CD4-positive, alpha-beta T cell treated with Interleukin-17A for 4 hours (primary cell): ENCODE measurements at regions not wholly inside any gene's neighbourhood (a gene's known extent, or its start where the extent isn't known, plus 50 kb on each side); places are given as distances from the start of the nearest gene placed in this dataset.

Experiments used
- DNase-seq: peaks from one replicate; pipeline ENCODE4 v3.0.0-alpha.2; 2020; ENCODE audit warnings: mixed read lengths

- DNase-seq = no peak
These were observed 168.3 kb downstream of the DUSP6 start for GRCh38 chr12:89183985-89184435.

- no peak for DNase-seq
These were observed 170.9 kb downstream of the DUSP6 start for GRCh38 chr12:89181271-89181920.

- no peak for DNase-seq
These were observed 171.8 kb downstream of the DUSP6 start for GRCh38 chr12:89180496-89180895.

GRCh38 chr12:89179983-89180382 is 172.3 kb downstream of the DUSP6 start:
- no peak for DNase-seq

GRCh38 chr12:89179245-89179644 is 173.1 kb downstream of the DUSP6 start:
- no peak for DNase-seq

GRCh38 chr12:89177802-89178395 is 174.4 kb downstream of the DUSP6 start:
- no peak for DNase-seq

- DNase-seq = no peak
These were observed 175.6 kb downstream of the DUSP6 start for GRCh38 chr12:89176676-89177075.

- DNase-seq = no peak
These were observed 178.6 kb downstream of the DUSP6 start for GRCh38 chr12:89173678-89174077.

- no peak for DNase-seq
These were observed 179.2 kb downstream of the DUSP6 start for GRCh38 chr12:89173096-89173495.

- no peak for DNase-seq
These were observed 180.1 kb downstream of the DUSP6 start for GRCh38 chr12:89172224-89172623.

GRCh38 chr12:89169321-89169720 is 183.0 kb downstream of the DUSP6 start:
- no peak for DNase-seq

- no peak for DNase-seq
These were observed 184.3 kb downstream of the DUSP6 start for GRCh38 chr12:89167986-89168385.

GRCh38 chr12:89166525-89166934 is 185.8 kb downstream of the DUSP6 start:
- no peak for DNase-seq

- no peak for DNase-seq
These were observed 186.2 kb downstream of the DUSP6 start for GRCh38 chr12:89166121-89166520.

- DNase-seq = no peak
These were observed 186.6 kb downstream of the DUSP6 start for GRCh38 chr12:89165703-89166102.

GRCh38 chr12:89163918-89164317 is 188.4 kb downstream of the DUSP6 start:
- DNase-seq = no peak

GRCh38 chr12:89162589-89163261 is 189.6 kb downstream of the DUSP6 start:
- DNase-seq = peak; percentile 3

GRCh38 chr12:89161557-89161956 is 190.7 kb downstream of the DUSP6 start:
- DNase-seq = no peak

- no peak for DNase-seq
These were observed 191.6 kb downstream of the DUSP6 start for GRCh38 chr12:89160716-89161123.

GRCh38 chr12:89157413-89157812 is 194.9 kb downstream of the DUSP6 start:
- DNase-seq = no peak

- no peak for DNase-seq
These were observed 195.4 kb downstream of the DUSP6 start for GRCh38 chr12:89156862-89157262.

- DNase-seq = no peak
These were observed 196.0 kb downstream of the DUSP6 start for GRCh38 chr12:89156340-89156739.

- DNase-seq = no peak
These were observed 196.5 kb downstream of the DUSP6 start for GRCh38 chr12:89155826-89156225.
